ENCODE measurements at regions not wholly inside any gene's neighbourhood (a gene's known extent, or its start where the extent isn't known, plus 50 kb on each side); places are given as distances from the start of the nearest gene placed in this dataset.
"Not testable (repeated sequence)": the region's sequence is repeated elsewhere in the genome, so short reads cannot be mapped to it uniquely, and the experiment has no call there.

GRCh38 chr12:74689071-74689655 lies 151.5 kb downstream of the ATXN7L3B start:
- peak in 1 of 2 donors; percentile 48 for DNase-seq

DNA sequence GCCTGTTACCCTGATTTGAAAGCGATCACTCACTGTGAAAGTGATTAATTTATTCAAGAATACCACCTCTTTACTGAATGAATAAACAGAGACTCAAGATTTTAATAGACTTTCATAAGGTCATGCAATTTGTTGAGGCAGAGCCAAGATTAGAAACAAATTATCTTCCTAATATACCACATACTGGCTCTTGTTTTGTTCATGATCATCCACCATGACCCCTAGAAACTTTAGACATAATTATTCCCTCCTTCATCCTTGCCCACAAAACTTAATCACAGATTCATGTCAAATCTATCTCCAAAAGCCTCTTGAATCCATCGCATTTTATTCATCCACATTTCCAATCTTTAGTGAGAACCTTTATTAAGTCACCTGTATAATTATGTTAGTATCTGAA lies 152.3 kb downstream of the ATXN7L3B start:
- no peak for DNase-seq

DNA sequence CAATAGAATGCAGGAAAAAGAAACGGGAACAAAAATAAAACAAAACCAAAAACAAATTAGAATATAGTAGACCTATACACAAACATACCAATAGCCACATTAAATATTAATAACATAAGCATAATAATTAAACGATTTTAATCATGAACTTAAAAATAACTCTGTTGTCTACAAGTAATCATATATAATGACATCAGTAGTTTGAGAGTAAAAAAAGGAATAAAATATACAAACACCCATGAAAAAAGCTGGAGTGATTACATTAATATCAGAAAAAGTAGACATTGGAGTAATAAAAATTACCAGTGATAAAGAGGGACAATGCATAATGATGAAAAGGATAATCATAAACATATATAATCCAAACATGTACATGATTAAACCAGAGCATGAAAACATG lies 181.8 kb downstream of the ATXN7L3B start:
- no peak for DNase-seq

DNA sequence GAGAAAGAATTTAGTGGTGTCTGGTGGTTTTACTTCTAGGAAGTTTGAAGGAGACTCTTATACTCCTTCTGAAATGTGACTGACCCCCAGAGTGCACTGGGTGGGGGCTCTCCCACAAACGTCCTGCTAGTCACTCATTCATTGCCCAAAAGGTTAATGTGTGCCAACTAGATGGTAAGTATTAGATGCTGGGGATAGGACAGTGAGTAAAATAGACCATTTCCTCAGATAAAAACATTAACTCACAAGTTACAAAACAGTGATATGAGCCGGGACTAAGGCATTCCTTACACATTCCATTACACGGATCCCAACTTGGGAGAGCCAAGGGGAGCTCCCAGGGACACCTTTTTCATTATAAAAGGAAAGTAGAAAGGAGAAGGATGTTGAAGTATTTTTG lies 185.1 kb downstream of the ATXN7L3B start:
- no peak for DNase-seq

DNA sequence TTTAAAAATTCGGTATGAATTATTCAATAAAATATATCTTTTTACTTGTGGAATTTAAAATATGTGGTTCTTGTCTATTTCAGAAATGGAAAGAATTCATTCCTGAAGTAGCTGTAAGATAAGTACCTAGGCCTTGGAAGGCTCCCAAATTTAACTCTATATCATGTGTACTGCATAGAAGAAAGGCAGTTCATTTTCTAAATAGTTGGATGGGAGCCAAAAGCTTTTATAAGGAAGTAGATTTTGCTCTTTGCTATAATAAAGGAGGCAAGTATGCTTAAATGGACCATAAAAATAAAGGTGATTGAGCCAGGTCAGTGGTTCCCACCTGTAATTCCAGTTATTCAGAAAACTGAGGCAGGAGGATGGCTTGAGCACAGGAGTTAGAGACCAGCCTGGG lies 187.5 kb downstream of the ATXN7L3B start:
- no peak for DNase-seq

DNA sequence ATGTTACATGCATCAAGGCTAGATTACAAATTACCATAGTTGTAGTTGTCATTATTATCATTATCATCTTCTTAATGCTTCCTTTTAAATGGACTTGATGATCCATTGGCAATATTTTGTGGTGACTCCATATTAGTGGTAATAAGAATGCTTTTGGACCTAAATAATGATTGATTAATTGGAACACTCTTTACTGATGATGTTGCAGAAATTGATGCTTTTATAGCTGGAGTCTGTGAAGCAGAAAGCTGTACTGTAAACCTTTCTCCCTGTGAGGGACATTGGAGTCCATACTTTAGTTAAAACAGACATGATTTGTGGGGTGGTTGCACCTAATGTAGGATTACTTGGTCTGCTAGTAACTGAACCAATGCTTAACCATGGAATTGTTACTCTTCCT lies 190.4 kb downstream of the ATXN7L3B start:
- no peak for DNase-seq

GRCh38 chr12:74732164-74732784 lies 194.6 kb downstream of the ATXN7L3B start:
- no peak for DNase-seq

- no peak for DNase-seq
Measured at GRCh38 chr12:74732826-74733225, 195.2 kb downstream of the ATXN7L3B start.

GRCh38 chr12:74741112-74741511 lies 203.5 kb downstream of the ATXN7L3B start:
- DNase-seq: no peak

DNA sequence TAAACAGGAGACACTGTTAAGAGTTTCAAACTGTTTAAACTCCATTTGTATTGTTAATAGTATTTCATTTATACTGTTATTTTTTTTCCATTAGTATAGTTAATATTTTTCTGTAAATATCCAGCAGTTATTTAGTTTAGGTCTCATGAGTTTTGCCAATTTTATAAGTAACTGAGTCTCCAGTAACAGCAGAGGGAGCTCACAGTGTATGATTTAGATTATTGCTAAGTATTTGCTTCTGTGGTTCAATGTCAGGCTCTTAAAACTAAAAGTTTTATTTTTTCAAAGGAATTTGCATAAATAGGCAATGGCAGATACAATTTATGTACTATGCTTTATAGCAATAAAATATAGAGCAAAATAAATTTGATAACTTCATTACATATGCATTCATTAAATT lies 209.7 kb downstream of the ATXN7L3B start:
- DNase-seq: no peak

GRCh38 chr12:74751441-74751840 lies 213.8 kb downstream of the ATXN7L3B start:
- no peak for DNase-seq

DNA sequence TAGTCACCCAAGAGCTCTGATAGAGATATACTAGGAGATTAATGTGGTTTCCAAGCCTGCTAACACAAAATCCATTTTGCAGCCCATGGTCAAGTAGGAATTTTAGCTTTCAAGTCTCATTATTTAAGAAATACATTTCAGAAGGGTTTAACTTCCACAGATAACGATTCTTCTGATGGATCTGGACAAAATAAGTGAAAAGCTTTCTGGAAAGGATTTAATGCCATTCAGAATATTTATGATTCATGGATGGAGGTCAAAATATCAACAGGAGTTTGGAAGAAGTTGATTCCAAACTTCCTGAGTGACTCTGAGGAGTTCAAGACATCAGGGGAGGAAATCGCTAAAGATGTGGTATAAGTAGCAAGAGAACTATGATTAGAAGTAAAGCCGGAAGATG lies 214.6 kb downstream of the ATXN7L3B start:
- no peak for DNase-seq

GRCh38 chr12:74770552-74770951 lies 232.9 kb downstream of the ATXN7L3B start:
- DNase-seq: no peak

- DNase-seq: no peak
Measured at GRCh38 chr12:74775276-74775675, 237.6 kb downstream of the ATXN7L3B start.

GRCh38 chr12:74776378-74776777 lies 238.7 kb downstream of the ATXN7L3B start:
- no peak for DNase-seq

- DNase-seq: no peak
Measured at GRCh38 chr12:74780182-74780849, 242.7 kb downstream of the ATXN7L3B start.

DNA sequence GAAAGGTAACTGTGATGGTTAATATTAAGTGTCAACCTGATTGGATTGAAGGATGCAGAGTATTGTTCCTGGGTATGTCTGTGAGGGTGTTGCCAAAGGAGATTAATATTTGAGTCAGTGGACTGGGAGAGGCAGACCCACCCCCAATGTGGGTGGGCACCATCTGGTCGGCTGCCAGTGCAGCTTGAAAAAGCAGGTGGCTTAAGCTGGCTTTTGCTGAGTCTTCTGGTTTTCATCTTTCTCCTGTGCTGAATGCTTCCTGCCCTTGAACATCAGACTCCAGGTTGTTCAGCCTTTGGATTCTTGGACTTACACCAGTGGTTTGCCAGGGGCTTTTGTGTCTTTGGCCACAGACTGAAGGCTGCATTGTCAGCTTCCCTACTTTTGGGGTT lies 243.2 kb downstream of the ATXN7L3B start:
- DNase-seq: not testable (repeated sequence)

GRCh38 chr12:74781991-74782485 lies 244.4 kb downstream of the ATXN7L3B start:
- no peak for DNase-seq

GRCh38 chr12:74790931-74791330 lies 253.3 kb downstream of the ATXN7L3B start:
- no peak for DNase-seq

- no peak for DNase-seq
Measured at GRCh38 chr12:74791365-74791764, 253.7 kb downstream of the ATXN7L3B start.

DNA sequence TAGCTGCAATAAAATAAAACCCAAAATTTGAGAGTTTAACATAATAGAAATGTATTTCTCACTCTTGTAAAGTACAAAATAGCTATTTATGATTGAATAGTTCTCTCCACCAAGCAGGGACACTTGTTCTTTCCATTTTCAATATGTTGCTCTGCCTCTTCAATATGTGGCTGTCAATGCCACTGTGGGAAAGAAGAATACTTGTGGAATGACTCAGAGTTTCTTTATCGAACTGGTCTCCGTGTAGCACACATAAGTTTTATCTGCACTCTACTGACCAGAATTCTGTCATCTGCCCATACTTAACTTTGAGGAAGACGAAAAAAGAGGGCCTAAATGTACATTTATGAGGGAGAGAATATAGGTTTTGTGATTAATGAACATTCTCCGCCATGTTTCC lies 256.9 kb downstream of the ATXN7L3B start:
- no peak for DNase-seq

DNA sequence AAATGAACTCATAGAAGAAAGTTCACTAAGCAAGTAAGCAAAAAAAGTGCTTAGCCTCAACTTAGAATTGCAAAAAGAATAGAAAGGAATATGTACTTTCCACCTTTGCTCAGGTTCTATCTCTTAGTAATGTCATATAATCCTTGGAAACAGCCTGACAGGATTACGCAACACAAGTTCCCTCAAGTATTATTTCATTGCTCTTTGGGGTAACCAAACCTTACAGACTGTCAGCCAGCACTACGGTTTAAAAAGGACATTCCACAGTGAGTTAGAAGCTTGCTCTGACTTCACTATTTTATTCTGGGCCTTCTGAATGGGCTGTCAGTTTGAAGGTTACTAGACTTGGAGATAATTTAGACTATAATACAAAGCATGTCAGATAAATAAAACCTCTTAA lies 264.0 kb downstream of the ATXN7L3B start:
- no peak for DNase-seq

- no peak for DNase-seq
Measured at GRCh38 chr12:74816398-74817175, 279.0 kb downstream of the ATXN7L3B start.

- no peak for DNase-seq
Measured at GRCh38 chr12:74817499-74817898, 279.9 kb downstream of the ATXN7L3B start.
